Liver (tissue), 8 donors: ENCODE measurements at regions not wholly inside any gene's neighbourhood (a gene's known extent, or its start where the extent isn't known, plus 50 kb on each side); places are given as distances from the start of the nearest gene placed in this dataset.

Source experiments
- DNase-seq: peaks from one replicate; pipeline ENCODE4 v3.0.0-alpha.2; 2017; ENCODE audit warnings: low spot score
- H3K27ac ChIP-seq, 2 donors: one replicate each; pipeline ENCODE4 v1.7.0; 2013; ENCODE audit warnings: inconsistent platforms in 2 of 2, low read length in 2 of 2, control low read depth in 1 of 2, low read depth in 1 of 2, mild to moderate bottlenecking in 1 of 2
- H3K27me3 ChIP-seq, 4 donors: one replicate each; pipeline versions ENCODE4 v1.6.1 to v1.7.0; 2013; ENCODE audit warnings: low read length in 3 of 4, inconsistent platforms in 1 of 4, mild to moderate bottlenecking in 1 of 4, moderate library complexity in 1 of 4; ENCODE audit not compliant: control insufficient read depth in 4 of 4, insufficient read depth in 4 of 4
- H3K36me3 ChIP-seq, 4 donors: one replicate each; pipeline versions ENCODE4 v1.6.1 to v1.7.0; 2013; ENCODE audit warnings: low read length in 3 of 4, mild to moderate bottlenecking in 3 of 4, low read depth in 1 of 4, moderate library complexity in 1 of 4; ENCODE audit not compliant: control insufficient read depth in 4 of 4, insufficient read depth in 3 of 4
- H3K4me1 ChIP-seq, 4 donors: one replicate each; pipeline versions ENCODE4 v1.6.1 to v1.7.0; 2013; ENCODE audit warnings: low read length in 3 of 4, mild to moderate bottlenecking in 3 of 4, moderate library complexity in 1 of 4; ENCODE audit not compliant: control insufficient read depth in 4 of 4, insufficient read depth in 4 of 4
- H3K4me3 ChIP-seq, 3 donors: one replicate each; pipeline versions ENCODE4 v1.6.1 to v1.7.0; 2013; ENCODE audit warnings: low read length in 3 of 3, control low read depth in 1 of 3, low read depth in 1 of 3, mild to moderate bottlenecking in 1 of 3
- H3K9ac ChIP-seq, 2 donors: one replicate each; pipeline ENCODE4 v1.7.0; 2013; ENCODE audit warnings: low read length in 2 of 2, mild to moderate bottlenecking in 2 of 2, moderate library complexity in 2 of 2, control low read depth in 1 of 2, low read depth in 1 of 2
- H3K9me3 ChIP-seq, 4 donors: one replicate each; pipeline versions ENCODE4 v1.6.1 to v1.7.0; 2013; ENCODE audit warnings: low read length in 3 of 4; ENCODE audit not compliant: control insufficient read depth in 4 of 4
- EGR1 ChIP-seq, 2 donors: IDR thresholded peaks; 2 replicates each; pipeline ENCODE4 v1.6.1; 2016 to 2018; ENCODE audit warnings: antibody characterized with exemption in 2 of 2, low read depth in 2 of 2
- FOXA1 ChIP-seq: IDR thresholded peaks from 2 replicates; pipeline ENCODE4 v1.6.1; 2016; ENCODE audit warnings: antibody characterized with exemption
- FOXA2 ChIP-seq: IDR thresholded peaks from 2 replicates; pipeline ENCODE4 v1.6.1; 2016; ENCODE audit warnings: antibody characterized with exemption
- GABPA ChIP-seq, 2 donors: IDR thresholded peaks in 1 of 2; conservative IDR thresholded peaks in 1 of 2; 2 replicates each; pipeline ENCODE4 v1.6.1; 2016; ENCODE audit warnings: antibody characterized with exemption in 2 of 2, mild to moderate bottlenecking in 1 of 2, moderate library complexity in 1 of 2
- HNF4A ChIP-seq, 2 donors: conservative IDR thresholded peaks; 2 replicates each; pipeline ENCODE4 v1.6.1; 2016; ENCODE audit warnings: antibody characterized with exemption in 2 of 2, mild to moderate bottlenecking in 2 of 2
- HNF4G ChIP-seq: IDR thresholded peaks from 2 replicates; pipeline ENCODE4 v1.6.1; 2016; ENCODE audit warnings: antibody characterized with exemption
- JUND ChIP-seq, 2 donors: IDR thresholded peaks; 2 replicates each; pipeline ENCODE4 v1.6.1; 2016; ENCODE audit warnings: antibody characterized with exemption in 2 of 2
- NR2F2 ChIP-seq: IDR thresholded peaks from 2 replicates; pipeline ENCODE4 v1.6.1; 2016; ENCODE audit warnings: antibody characterized with exemption
- RAD21 ChIP-seq, 2 donors: IDR thresholded peaks; 2 replicates each; pipeline ENCODE4 v1.6.1; 2016; ENCODE audit warnings: antibody characterized with exemption in 2 of 2, mild to moderate bottlenecking in 2 of 2
- RXRA ChIP-seq, 2 donors: IDR thresholded peaks; 2 replicates each; pipeline ENCODE4 v1.6.1; 2017 to 2018; ENCODE audit warnings: antibody characterized with exemption in 2 of 2, mild to moderate bottlenecking in 1 of 2
- TAF1 ChIP-seq: conservative IDR thresholded peaks from 2 replicates; pipeline ENCODE4 v1.6.1; 2016; ENCODE audit warnings: antibody characterized with exemption, mild to moderate bottlenecking
- YY1 ChIP-seq: IDR thresholded peaks from 2 replicates; pipeline ENCODE4 v1.6.1; 2016; ENCODE audit warnings: antibody characterized with exemption, mild to moderate bottlenecking
- WGBS: extraction: QIAGEN DNeasy Blood & Tissue Kit; methylation state at CpG from one replicate; pipeline ENCODE4 v1.1.7; 2013; 5-methylcytosine and 5-hydroxymethylcytosine counted together
- TF ChIP-seq, protein P1 (sequence below): IDR thresholded peaks from 2 replicates; pipeline ENCODE4 v1.6.1; 2016; ENCODE audit warnings: antibody characterized with exemption
- TF ChIP-seq, protein P2 (sequence below): IDR thresholded peaks from 2 replicates; pipeline ENCODE4 v1.6.1; 2016; ENCODE audit warnings: antibody characterized with exemption, mild to moderate bottlenecking
- TF ChIP-seq, protein P3 (sequence below): fragments of 150-350 bp; IDR thresholded peaks from 2 replicates; pipeline ENCODE4 v1.5.1; 2017; ENCODE audit warnings: improper control_type of control experiment, low read depth, low read length; ENCODE audit not compliant: missing input control
- donor health status: healthy.
- donor health status: healthy.
- donor health status: healthy.
- donor health status: healthy.
- donor health status: healthy.

GRCh38 chr16:80100186-80100585, 440.6 kb upstream of the DYNLRB2 start (continued):
- TF ChIP-seq, protein P1, sequence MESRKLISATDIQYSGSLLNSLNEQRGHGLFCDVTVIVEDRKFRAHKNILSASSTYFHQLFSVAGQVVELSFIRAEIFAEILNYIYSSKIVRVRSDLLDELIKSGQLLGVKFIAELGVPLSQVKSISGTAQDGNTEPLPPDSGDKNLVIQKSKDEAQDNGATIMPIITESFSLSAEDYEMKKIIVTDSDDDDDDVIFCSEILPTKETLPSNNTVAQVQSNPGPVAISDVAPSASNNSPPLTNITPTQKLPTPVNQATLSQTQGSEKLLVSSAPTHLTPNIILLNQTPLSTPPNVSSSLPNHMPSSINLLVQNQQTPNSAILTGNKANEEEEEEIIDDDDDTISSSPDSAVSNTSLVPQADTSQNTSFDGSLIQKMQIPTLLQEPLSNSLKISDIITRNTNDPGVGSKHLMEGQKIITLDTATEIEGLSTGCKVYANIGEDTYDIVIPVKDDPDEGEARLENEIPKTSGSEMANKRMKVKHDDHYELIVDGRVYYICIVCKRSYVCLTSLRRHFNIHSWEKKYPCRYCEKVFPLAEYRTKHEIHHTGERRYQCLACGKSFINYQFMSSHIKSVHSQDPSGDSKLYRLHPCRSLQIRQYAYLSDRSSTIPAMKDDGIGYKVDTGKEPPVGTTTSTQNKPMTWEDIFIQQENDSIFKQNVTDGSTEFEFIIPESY: no peak
- TF ChIP-seq HNF4A (conservative IDR thresholded peaks at IDR 0.05): no peak
- no peak for TF ChIP-seq HNF4G
- TF ChIP-seq GABPA (IDR thresholded peaks at IDR 0.05 in 1 of 2, conservative IDR thresholded peaks at IDR 0.05 in 1 of 2): no peak
- TF ChIP-seq NR2F2: no peak
- TF ChIP-seq JUND (IDR thresholded peaks at IDR 0.05): no peak
- TF ChIP-seq RAD21 (IDR thresholded peaks at IDR 0.05): no peak

DNA sequence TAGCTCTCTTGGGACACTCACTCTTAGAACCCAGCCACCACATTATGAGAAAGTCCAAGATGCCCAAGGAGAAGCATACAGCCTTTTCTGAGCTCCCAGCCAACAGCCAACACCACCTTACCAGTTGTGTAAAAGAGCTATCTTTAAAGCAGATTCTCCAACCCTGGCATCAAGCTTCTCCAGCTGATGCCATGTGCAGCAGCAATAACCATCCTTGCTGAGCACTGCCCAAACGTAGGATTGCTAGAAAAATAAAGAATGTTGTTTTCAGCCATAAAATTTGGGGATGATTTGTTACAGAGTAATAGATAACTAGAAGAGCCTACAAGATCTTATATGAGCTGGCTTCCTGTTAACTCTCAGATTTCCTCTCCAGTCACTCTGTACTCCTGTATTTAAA, 443.7 kb upstream of the DYNLRB2 start:
- TF ChIP-seq NR2F2 (no peak), GABPA (IDR thresholded peaks at IDR 0.05 in 1 of 2, conservative IDR thresholded peaks at IDR 0.05 in 1 of 2) (no peak), YY1 (no peak), FOXA2 (no peak), HNF4A (conservative IDR thresholded peaks at IDR 0.05) (no peak), JUND (IDR thresholded peaks at IDR 0.05) (no peak), HNF4G (no peak), TAF1 (no peak), EGR1 (IDR thresholded peaks at IDR 0.05; ENCODE audit: low read depth in 2 of 2) (no peak), FOXA1 (no peak), RXRA (IDR thresholded peaks at IDR 0.05) (no peak)
- TF ChIP-seq, protein P2, sequence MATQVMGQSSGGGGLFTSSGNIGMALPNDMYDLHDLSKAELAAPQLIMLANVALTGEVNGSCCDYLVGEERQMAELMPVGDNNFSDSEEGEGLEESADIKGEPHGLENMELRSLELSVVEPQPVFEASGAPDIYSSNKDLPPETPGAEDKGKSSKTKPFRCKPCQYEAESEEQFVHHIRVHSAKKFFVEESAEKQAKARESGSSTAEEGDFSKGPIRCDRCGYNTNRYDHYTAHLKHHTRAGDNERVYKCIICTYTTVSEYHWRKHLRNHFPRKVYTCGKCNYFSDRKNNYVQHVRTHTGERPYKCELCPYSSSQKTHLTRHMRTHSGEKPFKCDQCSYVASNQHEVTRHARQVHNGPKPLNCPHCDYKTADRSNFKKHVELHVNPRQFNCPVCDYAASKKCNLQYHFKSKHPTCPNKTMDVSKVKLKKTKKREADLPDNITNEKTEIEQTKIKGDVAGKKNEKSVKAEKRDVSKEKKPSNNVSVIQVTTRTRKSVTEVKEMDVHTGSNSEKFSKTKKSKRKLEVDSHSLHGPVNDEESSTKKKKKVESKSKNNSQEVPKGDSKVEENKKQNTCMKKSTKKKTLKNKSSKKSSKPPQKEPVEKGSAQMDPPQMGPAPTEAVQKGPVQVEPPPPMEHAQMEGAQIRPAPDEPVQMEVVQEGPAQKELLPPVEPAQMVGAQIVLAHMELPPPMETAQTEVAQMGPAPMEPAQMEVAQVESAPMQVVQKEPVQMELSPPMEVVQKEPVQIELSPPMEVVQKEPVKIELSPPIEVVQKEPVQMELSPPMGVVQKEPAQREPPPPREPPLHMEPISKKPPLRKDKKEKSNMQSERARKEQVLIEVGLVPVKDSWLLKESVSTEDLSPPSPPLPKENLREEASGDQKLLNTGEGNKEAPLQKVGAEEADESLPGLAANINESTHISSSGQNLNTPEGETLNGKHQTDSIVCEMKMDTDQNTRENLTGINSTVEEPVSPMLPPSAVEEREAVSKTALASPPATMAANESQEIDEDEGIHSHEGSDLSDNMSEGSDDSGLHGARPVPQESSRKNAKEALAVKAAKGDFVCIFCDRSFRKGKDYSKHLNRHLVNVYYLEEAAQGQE: no peak
- TF ChIP-seq, protein P3, sequence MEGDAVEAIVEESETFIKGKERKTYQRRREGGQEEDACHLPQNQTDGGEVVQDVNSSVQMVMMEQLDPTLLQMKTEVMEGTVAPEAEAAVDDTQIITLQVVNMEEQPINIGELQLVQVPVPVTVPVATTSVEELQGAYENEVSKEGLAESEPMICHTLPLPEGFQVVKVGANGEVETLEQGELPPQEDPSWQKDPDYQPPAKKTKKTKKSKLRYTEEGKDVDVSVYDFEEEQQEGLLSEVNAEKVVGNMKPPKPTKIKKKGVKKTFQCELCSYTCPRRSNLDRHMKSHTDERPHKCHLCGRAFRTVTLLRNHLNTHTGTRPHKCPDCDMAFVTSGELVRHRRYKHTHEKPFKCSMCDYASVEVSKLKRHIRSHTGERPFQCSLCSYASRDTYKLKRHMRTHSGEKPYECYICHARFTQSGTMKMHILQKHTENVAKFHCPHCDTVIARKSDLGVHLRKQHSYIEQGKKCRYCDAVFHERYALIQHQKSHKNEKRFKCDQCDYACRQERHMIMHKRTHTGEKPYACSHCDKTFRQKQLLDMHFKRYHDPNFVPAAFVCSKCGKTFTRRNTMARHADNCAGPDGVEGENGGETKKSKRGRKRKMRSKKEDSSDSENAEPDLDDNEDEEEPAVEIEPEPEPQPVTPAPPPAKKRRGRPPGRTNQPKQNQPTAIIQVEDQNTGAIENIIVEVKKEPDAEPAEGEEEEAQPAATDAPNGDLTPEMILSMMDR: no peak
- TF ChIP-seq, protein P1: no peak
- H3K4me1 ChIP-seq: no peaks in the 10 kb centered on the region

More for the DNA sequence above, 443.7 kb upstream of the DYNLRB2 start:
- H3K4me3 ChIP-seq: no peak overlapping the region
- no peak overlapping the region for H3K27ac ChIP-seq
- no peak for DNase-seq
- H3K9me3 ChIP-seq: peaks cover 0 to 10% (median 3%) of the 10 kb centered on the region in 4 donors
- H3K9ac ChIP-seq: no peak overlapping the region
- 79% methylated on average over 1 of the region's 1 CpG for WGBS
- no peaks in the 10 kb centered on the region for H3K27me3 ChIP-seq
- no peaks in the 10 kb centered on the region for H3K36me3 ChIP-seq
